ENCODE measurements at regions not wholly inside any gene's neighbourhood (a gene's known extent, or its start where the extent isn't known, plus 50 kb on each side); places are given as distances from the start of the nearest gene placed in this dataset.

GRCh38 chr14:49957089-49957852 lies 64.4 kb downstream of the ARF6 start:
- TF ChIP-seq CTCF (IDR thresholded peaks at IDR 0.05) (no peak), POLR2A (IDR thresholded peaks at IDR 0.05) (no peak)

All from heart left ventricle (tissue), 13 donors.